ENCODE measurements at regions not wholly inside any gene's neighbourhood (a gene's known extent, or its start where the extent isn't known, plus 50 kb on each side); places are given as distances from the start of the nearest gene placed in this dataset.

DNA sequence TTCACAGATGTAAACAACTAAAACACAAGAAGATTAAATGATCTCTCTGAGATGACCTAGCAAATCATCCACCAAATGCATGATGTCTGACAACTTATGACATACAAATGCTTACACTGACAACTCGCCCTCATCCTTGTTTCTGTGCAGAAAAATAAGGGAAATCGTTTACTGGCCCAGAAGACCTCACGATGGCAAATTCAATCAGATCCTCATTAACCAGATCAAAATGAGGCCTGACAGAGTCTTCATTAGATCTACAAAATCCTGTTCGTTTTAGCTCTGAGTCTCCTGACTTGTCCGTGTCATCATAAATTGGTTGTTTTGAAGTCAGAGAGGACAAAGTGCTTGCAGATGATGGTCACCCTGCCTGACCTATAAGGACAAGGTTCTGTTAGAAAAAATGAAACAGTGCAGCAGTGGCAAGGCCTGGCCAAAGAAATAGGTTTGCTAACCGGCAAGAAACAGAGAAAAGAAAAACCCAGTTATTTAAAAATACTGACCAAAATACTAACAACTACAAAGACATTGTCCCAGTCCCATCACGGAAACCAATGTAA, 109.5 kb downstream of the BTG1 start:
- TF ChIP-seq EZH2 (IDR thresholded peaks at IDR 0.05; ENCODE audit: borderline replicate concordance) (no peak), EZH2phosphoT487 (IDR thresholded peaks at IDR 0.05; ENCODE audit: low read depth, severe bottlenecking, unreplicated experiment) (no peak)
- TF ChIP-seq, protein P1, sequence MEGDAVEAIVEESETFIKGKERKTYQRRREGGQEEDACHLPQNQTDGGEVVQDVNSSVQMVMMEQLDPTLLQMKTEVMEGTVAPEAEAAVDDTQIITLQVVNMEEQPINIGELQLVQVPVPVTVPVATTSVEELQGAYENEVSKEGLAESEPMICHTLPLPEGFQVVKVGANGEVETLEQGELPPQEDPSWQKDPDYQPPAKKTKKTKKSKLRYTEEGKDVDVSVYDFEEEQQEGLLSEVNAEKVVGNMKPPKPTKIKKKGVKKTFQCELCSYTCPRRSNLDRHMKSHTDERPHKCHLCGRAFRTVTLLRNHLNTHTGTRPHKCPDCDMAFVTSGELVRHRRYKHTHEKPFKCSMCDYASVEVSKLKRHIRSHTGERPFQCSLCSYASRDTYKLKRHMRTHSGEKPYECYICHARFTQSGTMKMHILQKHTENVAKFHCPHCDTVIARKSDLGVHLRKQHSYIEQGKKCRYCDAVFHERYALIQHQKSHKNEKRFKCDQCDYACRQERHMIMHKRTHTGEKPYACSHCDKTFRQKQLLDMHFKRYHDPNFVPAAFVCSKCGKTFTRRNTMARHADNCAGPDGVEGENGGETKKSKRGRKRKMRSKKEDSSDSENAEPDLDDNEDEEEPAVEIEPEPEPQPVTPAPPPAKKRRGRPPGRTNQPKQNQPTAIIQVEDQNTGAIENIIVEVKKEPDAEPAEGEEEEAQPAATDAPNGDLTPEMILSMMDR (IDR thresholded peaks at IDR 0.05; ENCODE audit: poor library complexity) = no peak

Data from hepatocyte (in vitro differentiated cells).